H9 (cell line): ENCODE measurements at regions not wholly inside any gene's neighbourhood (a gene's known extent, or its start where the extent isn't known, plus 50 kb on each side); places are given as distances from the start of the nearest gene placed in this dataset.

Experiments
- DNase-seq: peaks from one replicate; pipeline ENCODE4 v3.0.0-alpha.2; 2017
- H2AFZ ChIP-seq: one replicate; pipeline ENCODE4 v1.6.1; 2013; ENCODE audit warnings: mild to moderate bottlenecking, low read length, control low read depth, moderate library complexity
- H2AK5ac ChIP-seq: 2 replicates; pipeline ENCODE4 v1.6.1; 2013; ENCODE audit warnings: low read length, control low read depth, mixed read lengths; ENCODE audit not compliant: insufficient read length
- H2BK120ac ChIP-seq: one replicate; pipeline ENCODE4 v1.6.1; 2013; ENCODE audit warnings: low read depth, mild to moderate bottlenecking, low read length, control low read depth, inconsistent platforms; ENCODE audit not compliant: poor library complexity, severe bottlenecking
- H2BK12ac ChIP-seq: 2 replicates; pipeline ENCODE4 v1.6.1; 2013; ENCODE audit warnings: low read length, control low read depth, mixed read lengths, low read depth; ENCODE audit not compliant: insufficient read length
- H2BK15ac ChIP-seq: 2 replicates; pipeline ENCODE4 v1.6.1; 2013; ENCODE audit warnings: low read depth, low read length, control low read depth
- H2BK20ac ChIP-seq: one replicate; pipeline ENCODE4 v1.6.1; 2013; ENCODE audit warnings: low read depth, mild to moderate bottlenecking, low read length, control low read depth, inconsistent platforms; ENCODE audit not compliant: poor library complexity, severe bottlenecking
- H2BK5ac ChIP-seq: 2 replicates; pipeline ENCODE4 v1.6.1; 2013; ENCODE audit warnings: low read length, control low read depth, mixed read lengths; ENCODE audit not compliant: insufficient read length
- H3K14ac ChIP-seq: 2 replicates; pipeline ENCODE4 v1.6.1; 2013; ENCODE audit warnings: low read length, control low read depth; ENCODE audit not compliant: insufficient read depth
- H3K18ac ChIP-seq: 2 replicates; pipeline ENCODE4 v1.6.1; 2013; ENCODE audit warnings: low read depth, mild to moderate bottlenecking, mixed read lengths, low read length, control low read depth; ENCODE audit not compliant: insufficient read length
- H3K23ac ChIP-seq: 2 replicates; pipeline ENCODE4 v1.6.1; 2013; ENCODE audit warnings: low read length, control low read depth, mixed read lengths, low read depth; ENCODE audit not compliant: insufficient read length
- H3K23me2 ChIP-seq: 2 replicates; pipeline ENCODE4 v1.6.1; 2013; ENCODE audit warnings: low read depth, mild to moderate bottlenecking, mixed read lengths, low read length, control low read depth; ENCODE audit not compliant: insufficient read length, poor library complexity, severe bottlenecking
- H3K27ac ChIP-seq: 2 replicates; pipeline ENCODE4 v1.5.1; 2013; ENCODE audit warnings: low read length, control low read depth, mixed read lengths, low read depth; ENCODE audit not compliant: insufficient read length
- H3K27me3 ChIP-seq: 2 replicates; pipeline ENCODE4 v1.6.1; 2013; ENCODE audit warnings: low read length, control low read depth, inconsistent platforms; ENCODE audit not compliant: insufficient read depth
- H3K4ac ChIP-seq: 2 replicates; pipeline ENCODE4 v1.6.1; 2013; ENCODE audit warnings: low read depth, mild to moderate bottlenecking, control low read depth, inconsistent platforms, low read length, moderate library complexity
- H3K4me1 ChIP-seq: 2 replicates; pipeline ENCODE4 v1.6.1; 2013; ENCODE audit warnings: low read length, control low read depth, inconsistent platforms; ENCODE audit not compliant: insufficient read depth
- H3K4me2 ChIP-seq: 2 replicates; pipeline ENCODE4 v1.6.1; 2013; ENCODE audit warnings: low read length, control low read depth, mixed read lengths; ENCODE audit not compliant: insufficient read length, insufficient read depth
- H3K56ac ChIP-seq: 2 replicates; pipeline ENCODE4 v1.6.1; 2013; ENCODE audit warnings: low read depth, mild to moderate bottlenecking, mixed read lengths, low read length, control low read depth; ENCODE audit not compliant: insufficient read length
- H3K79me1 ChIP-seq: 2 replicates; pipeline ENCODE4 v1.6.1; 2013; ENCODE audit warnings: low read depth, mild to moderate bottlenecking, moderate library complexity, low read length, control low read depth, inconsistent platforms; ENCODE audit not compliant: insufficient read depth, poor library complexity, severe bottlenecking
- H3K79me2 ChIP-seq: 2 replicates; pipeline ENCODE4 v1.6.1; 2013; ENCODE audit warnings: low read length, control low read depth, inconsistent platforms; ENCODE audit not compliant: insufficient read depth
- H3K9ac ChIP-seq: 2 replicates; pipeline ENCODE4 v1.6.1; 2013; ENCODE audit warnings: low read length, control low read depth, mixed read lengths; ENCODE audit not compliant: insufficient read length; ENCODE audit errors: extremely low read depth
- H3K9me3 ChIP-seq: one replicate; pipeline ENCODE4 v1.6.1; 2013; ENCODE audit warnings: low read depth, low read length, inconsistent platforms; ENCODE audit not compliant: control insufficient read depth
- H3T11ph ChIP-seq: one replicate; pipeline ENCODE4 v1.6.1; 2013; ENCODE audit warnings: mild to moderate bottlenecking, low read length, control low read depth, inconsistent platforms
- H4K20me1 ChIP-seq: one replicate; pipeline ENCODE4 v1.6.1; 2013; ENCODE audit not compliant: control insufficient read depth, insufficient read length, insufficient read depth
- H4K5ac ChIP-seq: 2 replicates; pipeline ENCODE4 v1.6.1; 2013; ENCODE audit warnings: low read depth, mild to moderate bottlenecking, mixed read lengths, low read length, control low read depth; ENCODE audit not compliant: insufficient read length
- H4K8ac ChIP-seq: replicated peaks from 2 replicates; pipeline ENCODE4 v1.6.1; 2013; ENCODE audit warnings: low read length, control low read depth, mixed read lengths, low read depth; ENCODE audit not compliant: insufficient read length
- H4K91ac ChIP-seq: 2 replicates; pipeline ENCODE4 v1.6.1; 2013; ENCODE audit warnings: low read depth, mild to moderate bottlenecking, moderate library complexity, mixed read lengths, low read length, control low read depth; ENCODE audit not compliant: insufficient read length
- H3K27ac Mint-ChIP-seq, 3 experiments: 2 replicates in 2 of 3; 3 replicates in 1 of 3; pipeline ENCODE4 v1.8.0; 2020 to 2021; ENCODE audit warnings: mixed read lengths in 3 of 3, mild to moderate bottlenecking in 1 of 3, moderate library complexity in 1 of 3
- H3K27me3 Mint-ChIP-seq: 2 replicates; pipeline ENCODE4 v1.8.0; 2021; ENCODE audit warnings: low read depth, mild to moderate bottlenecking, moderate library complexity, mixed read lengths
- H3K36me3 Mint-ChIP-seq, 3 experiments: 2 replicates in 2 of 3; 3 replicates in 1 of 3; pipeline ENCODE4 v1.8.0; 2020 to 2021; ENCODE audit warnings: low read depth in 3 of 3, mixed read lengths in 3 of 3; ENCODE audit not compliant: insufficient read depth in 1 of 3
- H3K4me1 Mint-ChIP-seq, 2 experiments: 2 replicates each; pipeline ENCODE4 v1.8.0; 2020; ENCODE audit warnings: mixed read lengths in 2 of 2
- H3K4me3 Mint-ChIP-seq, 2 experiments: 2 replicates in 1 of 2; 3 replicates in 1 of 2; pipeline ENCODE4 v1.8.0; 2020 to 2021; ENCODE audit warnings: mild to moderate bottlenecking in 2 of 2, mixed read lengths in 2 of 2, moderate library complexity in 1 of 2
- H3K9me3 Mint-ChIP-seq, 2 experiments: 2 replicates in 1 of 2; 3 replicates in 1 of 2; pipeline ENCODE4 v1.8.0; 2020; ENCODE audit warnings: mild to moderate bottlenecking in 2 of 2, mixed read lengths in 2 of 2, moderate library complexity in 1 of 2
- CTCF ChIP-seq: fragments of 200-600 bp; sonication (generic); conservative IDR thresholded peaks from 3 replicates; pipeline ENCODE4 v1.8.0; 2021; ENCODE audit warnings: antibody characterized with exemption, mild to moderate bottlenecking
- WGBS: extraction: QIAGEN DNeasy Blood & Tissue Kit; methylation state at CpG from one replicate; pipeline ENCODE4 v1.1.7; 2013; ENCODE audit warnings: missing lambda C conversion rate, low lambda C conversion rate, mixed read lengths; ENCODE audit not compliant: insufficient read length; ENCODE audit errors: extremely low coverage; 5-methylcytosine and 5-hydroxymethylcytosine counted together

- Mint-ChIP-seq H3K27me3 (no peaks in the 10 kb centered on the region), H3K36me3 (peaks cover 0 to 2% (median 2%) of the 10 kb centered on the region in 3 experiments; a peak in 3 of 7 replicates), H3K9me3 (peaks cover 31 to 38% of the 10 kb centered on the region in 2 experiments), H3K4me1 (no peaks in the 10 kb centered on the region), H3K4me3 (no peak overlapping the region), H3K27ac (no peak overlapping the region)
- Histone ChIP-seq H2BK120ac (no peak overlapping the region), H3T11ph (no peak overlapping the region), H2BK20ac (no peak overlapping the region), H3K4ac (no peak overlapping the region), H2AFZ (no peak overlapping the region), H2AK5ac (no peak overlapping the region), H3K4me1 (no peaks in the 10 kb centered on the region), H3K9me3 (no peaks in the 10 kb centered on the region), H2BK12ac (no peak overlapping the region), H3K79me1 (no peaks in the 10 kb centered on the region), H3K23ac (no peak overlapping the region), H3K27me3 (no peaks in the 10 kb centered on the region), H2BK5ac (no peak overlapping the region), H3K27ac (no peak overlapping the region), H3K9ac (no peak overlapping the region), H3K14ac (no peak overlapping the region), H3K4me2 (no peak overlapping the region), H4K91ac (no peak overlapping the region), H3K18ac (no peak overlapping the region), H3K79me2 (no peaks in the 10 kb centered on the region), H2BK15ac (no peak overlapping the region), H4K5ac (no peak overlapping the region), H3K23me2 (no peaks in the 10 kb centered on the region), H4K20me1 (no peaks in the 10 kb centered on the region), H3K56ac (no peak overlapping the region), H4K8ac (no peak overlapping the region)
- no peak for TF ChIP-seq CTCF
- WGBS, result no CpG with 5 or more reads among the region's 3 CpGs
- DNase-seq, result no peak
Measured at GRCh38 chrX:37956223-37956622, 50.1 kb upstream of the SYTL5 start.
